ENCODE measurements at regions not wholly inside any gene's neighbourhood (a gene's known extent, or its start where the extent isn't known, plus 50 kb on each side); places are given as distances from the start of the nearest gene placed in this dataset.

GRCh38 chr2:18151237-18151636 lies 272.8 kb downstream of the KCNS3 start:
- H3K4me1 Mint-ChIP-seq, result no peaks in the 10 kb centered on the region
- H3K27ac Mint-ChIP-seq, result no peak overlapping the region
- peaks cover 0 to 30% (median 8%) of the 10 kb centered on the region in 5 donors for H3K27me3 Mint-ChIP-seq
- ATAC-seq (no peak), DNase-seq (no peak)
- no peaks in the 10 kb centered on the region for H3K36me3 Mint-ChIP-seq
- H3K9me3 ChIP-seq (ENCODE audit: control insufficient read depth in 2 of 3, low read length in 3 of 3), result no peaks in the 10 kb centered on the region
- H3K4me3 ChIP-seq (ENCODE audit: low read length), result no peak overlapping the region
- no peak overlapping the region for H3K27ac ChIP-seq (ENCODE audit: low read depth, low read length)
- intact Hi-C loops (cut with micrococcal nuclease), result no loop called here
- no peaks in the 10 kb centered on the region for H3K9me3 Mint-ChIP-seq
- H3K36me3 ChIP-seq (ENCODE audit: control insufficient read depth in 2 of 3, insufficient read depth in 3 of 3, low read length in 3 of 3), result no peaks in the 10 kb centered on the region
- POLR2A ChIA-PET, result no interaction called here
- no peaks in the 10 kb centered on the region for H3K27me3 ChIP-seq (ENCODE audit: control insufficient read depth in 2 of 2, insufficient read depth in 2 of 2, low read length in 2 of 2)
- CTCF ChIA-PET, result no interaction called here
- H3K4me1 ChIP-seq (ENCODE audit: control insufficient read depth in 2 of 2, insufficient read depth in 2 of 2, low read length in 2 of 2), result no peaks in the 10 kb centered on the region
- no peak overlapping the region for H3K4me3 Mint-ChIP-seq

GRCh38 chr2:18149660-18150246 lies 271.3 kb downstream of the KCNS3 start:
- intact Hi-C loops (cut with micrococcal nuclease), result loop anchor here (1.0 kb wide), 3 partner anchors 298 to 430 kb away; no protein-coding TSS in a partner anchor
- no peaks in the 10 kb centered on the region for H3K4me1 Mint-ChIP-seq

GRCh38 chr2:18136881-18137475 lies 258.5 kb downstream of the KCNS3 start:
- Mint-ChIP-seq H3K9me3 (peaks cover 0 to 7% (median 4%) of the 10 kb centered on the region in 11 donors), H3K27me3 (peaks cover 0 to under 1% (median 0%) of the 10 kb centered on the region in 5 donors), H3K36me3 (no peaks in the 10 kb centered on the region), H3K4me3 (no peak overlapping the region), H3K4me1 (peaks cover 0 to 5% (median 4%) of the 10 kb centered on the region in 7 donors), H3K27ac (no peak overlapping the region)
- ATAC-seq (no peak), DNase-seq (no peak)
- CTCF ChIA-PET, result no interaction called here
- H3K36me3 ChIP-seq (ENCODE audit: control insufficient read depth in 2 of 3, insufficient read depth in 3 of 3, low read length in 3 of 3), result no peaks in the 10 kb centered on the region
- no peak overlapping the region for H3K27ac ChIP-seq (ENCODE audit: low read depth, low read length)
- no peaks in the 10 kb centered on the region for H3K9me3 ChIP-seq (ENCODE audit: control insufficient read depth in 2 of 3, low read length in 3 of 3)
- H3K4me1 ChIP-seq (ENCODE audit: control insufficient read depth in 2 of 2, insufficient read depth in 2 of 2, low read length in 2 of 2), result no peaks in the 10 kb centered on the region
- H3K27me3 ChIP-seq (ENCODE audit: control insufficient read depth in 2 of 2, insufficient read depth in 2 of 2, low read length in 2 of 2), result no peaks in the 10 kb centered on the region
- intact Hi-C loops (cut with micrococcal nuclease), result no loop called here
- POLR2A ChIA-PET, result no interaction called here
- no peak overlapping the region for H3K4me3 ChIP-seq (ENCODE audit: low read length)

More at GRCh38 chr2:18149660-18150246, 271.3 kb downstream of the KCNS3 start:
- H3K9me3 ChIP-seq (ENCODE audit: control insufficient read depth in 2 of 3, low read length in 3 of 3), result no peaks in the 10 kb centered on the region
- H3K4me3 ChIP-seq (ENCODE audit: low read length), result no peak overlapping the region
- H3K27me3 ChIP-seq (ENCODE audit: control insufficient read depth in 2 of 2, insufficient read depth in 2 of 2, low read length in 2 of 2), result no peaks in the 10 kb centered on the region
- DNase-seq (no peak), ATAC-seq (no peak)
- H3K36me3 ChIP-seq (ENCODE audit: control insufficient read depth in 2 of 3, insufficient read depth in 3 of 3, low read length in 3 of 3), result no peaks in the 10 kb centered on the region
- H3K4me1 ChIP-seq (ENCODE audit: control insufficient read depth in 2 of 2, insufficient read depth in 2 of 2, low read length in 2 of 2), result no peaks in the 10 kb centered on the region
- H3K4me3 Mint-ChIP-seq, result no peak overlapping the region
- H3K27me3 Mint-ChIP-seq, result peaks cover 0 to 26% (median 8%) of the 10 kb centered on the region in 5 donors
- ChIA-PET POLR2A (no interaction called here), CTCF (no interaction called here)
- H3K27ac Mint-ChIP-seq, result no peak overlapping the region
- no peaks in the 10 kb centered on the region for H3K36me3 Mint-ChIP-seq
- H3K27ac ChIP-seq (ENCODE audit: low read depth, low read length), result no peak overlapping the region
- no peaks in the 10 kb centered on the region for H3K9me3 Mint-ChIP-seq

- peaks cover 0 to 5% (median 4%) of the 10 kb centered on the region in 7 donors for H3K4me1 Mint-ChIP-seq
These were observed 254.8 kb downstream of the KCNS3 start for GRCh38 chr2:18133310-18133709.

GRCh38 chr2:18132697-18133096 lies 254.2 kb downstream of the KCNS3 start:
- Histone ChIP-seq H3K9me3 (ENCODE audit: control insufficient read depth in 2 of 3, low read length in 3 of 3) (no peaks in the 10 kb centered on the region), H3K4me3 (ENCODE audit: low read length) (no peak overlapping the region), H3K27ac (ENCODE audit: low read depth, low read length) (no peak overlapping the region), H3K36me3 (ENCODE audit: control insufficient read depth in 2 of 3, insufficient read depth in 3 of 3, low read length in 3 of 3) (no peaks in the 10 kb centered on the region), H3K27me3 (ENCODE audit: control insufficient read depth in 2 of 2, insufficient read depth in 2 of 2, low read length in 2 of 2) (no peaks in the 10 kb centered on the region), H3K4me1 (ENCODE audit: control insufficient read depth in 2 of 2, insufficient read depth in 2 of 2, low read length in 2 of 2) (no peaks in the 10 kb centered on the region)
- POLR2A ChIA-PET, result no interaction called here
- peaks cover 0 to 5% (median 4%) of the 10 kb centered on the region in 7 donors for H3K4me1 Mint-ChIP-seq
- H3K36me3 Mint-ChIP-seq, result no peaks in the 10 kb centered on the region
- H3K27me3 Mint-ChIP-seq, result peaks cover 0 to 6% (median 0%) of the 10 kb centered on the region in 5 donors
- peaks cover 0 to 7% (median 0%) of the 10 kb centered on the region in 11 donors for H3K9me3 Mint-ChIP-seq
- CTCF ChIA-PET, result no interaction called here
- no peak overlapping the region for H3K4me3 Mint-ChIP-seq
- intact Hi-C loops (cut with micrococcal nuclease), result no loop called here
- no peak overlapping the region for H3K27ac Mint-ChIP-seq
- DNase-seq (no peak), ATAC-seq (no peak)

More at GRCh38 chr2:18133310-18133709, 254.8 kb downstream of the KCNS3 start:
- no peaks in the 10 kb centered on the region for H3K27me3 ChIP-seq (ENCODE audit: control insufficient read depth in 2 of 2, insufficient read depth in 2 of 2, low read length in 2 of 2)
- ATAC-seq (no peak), DNase-seq (no peak)
- no peaks in the 10 kb centered on the region for H3K9me3 ChIP-seq (ENCODE audit: control insufficient read depth in 2 of 3, low read length in 3 of 3)
- H3K27ac ChIP-seq (ENCODE audit: low read depth, low read length), result no peak overlapping the region
- Mint-ChIP-seq H3K4me3 (no peak overlapping the region), H3K9me3 (peaks cover 0 to 7% (median 0%) of the 10 kb centered on the region in 11 donors), H3K36me3 (no peaks in the 10 kb centered on the region), H3K27ac (no peak overlapping the region), H3K27me3 (peaks cover 0 to 6% (median 0%) of the 10 kb centered on the region in 5 donors)
- H3K4me1 ChIP-seq (ENCODE audit: control insufficient read depth in 2 of 2, insufficient read depth in 2 of 2, low read length in 2 of 2), result no peaks in the 10 kb centered on the region
- intact Hi-C loops (cut with micrococcal nuclease), result no loop called here
- no peaks in the 10 kb centered on the region for H3K36me3 ChIP-seq (ENCODE audit: control insufficient read depth in 2 of 3, insufficient read depth in 3 of 3, low read length in 3 of 3)
- no peak overlapping the region for H3K4me3 ChIP-seq (ENCODE audit: low read length)
- ChIA-PET POLR2A (no interaction called here), CTCF (no interaction called here)

- DNase-seq (no peak), ATAC-seq (no peak)
- intact Hi-C loops (cut with micrococcal nuclease), result no loop called here
- Mint-ChIP-seq H3K36me3 (no peaks in the 10 kb centered on the region), H3K4me1 (peaks cover 0 to 5% (median 4%) of the 10 kb centered on the region in 7 donors), H3K27me3 (peaks cover 0 to 6% (median 0%) of the 10 kb centered on the region in 5 donors), H3K27ac (no peak overlapping the region), H3K9me3 (peaks cover 0 to 7% (median 0%) of the 10 kb centered on the region in 11 donors), H3K4me3 (no peak overlapping the region)
- POLR2A ChIA-PET, result no interaction called here
- no peaks in the 10 kb centered on the region for H3K9me3 ChIP-seq (ENCODE audit: control insufficient read depth in 2 of 3, low read length in 3 of 3)
- H3K27me3 ChIP-seq (ENCODE audit: control insufficient read depth in 2 of 2, insufficient read depth in 2 of 2, low read length in 2 of 2), result no peaks in the 10 kb centered on the region
- no peaks in the 10 kb centered on the region for H3K4me1 ChIP-seq (ENCODE audit: control insufficient read depth in 2 of 2, insufficient read depth in 2 of 2, low read length in 2 of 2)
- no peaks in the 10 kb centered on the region for H3K36me3 ChIP-seq (ENCODE audit: control insufficient read depth in 2 of 3, insufficient read depth in 3 of 3, low read length in 3 of 3)
- CTCF ChIA-PET, result no interaction called here
- no peak overlapping the region for H3K27ac ChIP-seq (ENCODE audit: low read depth, low read length)
- H3K4me3 ChIP-seq (ENCODE audit: low read length), result no peak overlapping the region
These were observed 253.3 kb downstream of the KCNS3 start for GRCh38 chr2:18131761-18132160.

- ChIA-PET POLR2A (no interaction called here), CTCF (no interaction called here)
- DNase-seq (no peak), ATAC-seq (no peak)
- intact Hi-C loops (cut with micrococcal nuclease), result no loop called here
- Histone ChIP-seq H3K27me3 (ENCODE audit: control insufficient read depth in 2 of 2, insufficient read depth in 2 of 2, low read length in 2 of 2) (no peaks in the 10 kb centered on the region), H3K9me3 (ENCODE audit: control insufficient read depth in 2 of 3, low read length in 3 of 3) (no peaks in the 10 kb centered on the region), H3K4me3 (ENCODE audit: low read length) (no peak overlapping the region), H3K27ac (ENCODE audit: low read depth, low read length) (no peak overlapping the region), H3K4me1 (ENCODE audit: control insufficient read depth in 2 of 2, insufficient read depth in 2 of 2, low read length in 2 of 2) (no peaks in the 10 kb centered on the region), H3K36me3 (ENCODE audit: control insufficient read depth in 2 of 3, insufficient read depth in 3 of 3, low read length in 3 of 3) (no peaks in the 10 kb centered on the region)
- H3K4me3 Mint-ChIP-seq, result no peak overlapping the region
- peaks cover 0 to 4% (median 0%) of the 10 kb centered on the region in 11 donors for H3K9me3 Mint-ChIP-seq
- no peaks in the 10 kb centered on the region for H3K36me3 Mint-ChIP-seq
- H3K27me3 Mint-ChIP-seq, result peaks cover 0 to 8% (median 5%) of the 10 kb centered on the region in 5 donors
- no peak overlapping the region for H3K27ac Mint-ChIP-seq
- H3K4me1 Mint-ChIP-seq, result peaks cover 0 to 4% (median 1%) of the 10 kb centered on the region in 7 donors
These were observed 250.9 kb downstream of the KCNS3 start for GRCh38 chr2:18129348-18129747.
